Ovary (tissue), 3 donors: ENCODE measurements at regions not wholly inside any gene's neighbourhood (a gene's known extent, or its start where the extent isn't known, plus 50 kb on each side); places are given as distances from the start of the nearest gene placed in this dataset.

Experiments
- CTCF ChIP-seq, 3 donors: fragments of 450-650 bp in 2 of 3; fragments of 200-600 bp in 1 of 3; IDR thresholded peaks; one replicate each; pipeline versions ENCODE4 v1.5.1 to v1.8.0; 2016 to 2022; ENCODE audit warnings: antibody characterized with exemption in 3 of 3, mild to moderate bottlenecking in 1 of 3
- EP300 ChIP-seq: sonication (generic); formaldehyde crosslinking; IDR thresholded peaks from one replicate; pipeline ENCODE4 v1.6.1; 2017; ENCODE audit warnings: antibody characterized with exemption
- POLR2A ChIP-seq: fragments of 450-650 bp; IDR thresholded peaks from one replicate; pipeline ENCODE4 v1.6.1; 2017; ENCODE audit warnings: antibody characterized with exemption, mild to moderate bottlenecking, moderate library complexity
- donor health status: DM: no; HTN: no; CAD: no.

- no peak for TF ChIP-seq CTCF (IDR thresholded peaks at IDR 0.05)
- TF ChIP-seq POLR2A: no peak
- no peak for TF ChIP-seq EP300
These were observed 81.0 kb upstream of the CDIN1 start for GRCh38 chr15:36498401-36498800.
